ENCODE measurements at regions not wholly inside any gene's neighbourhood (a gene's known extent, or its start where the extent isn't known, plus 50 kb on each side); places are given as distances from the start of the nearest gene placed in this dataset.

DNA sequence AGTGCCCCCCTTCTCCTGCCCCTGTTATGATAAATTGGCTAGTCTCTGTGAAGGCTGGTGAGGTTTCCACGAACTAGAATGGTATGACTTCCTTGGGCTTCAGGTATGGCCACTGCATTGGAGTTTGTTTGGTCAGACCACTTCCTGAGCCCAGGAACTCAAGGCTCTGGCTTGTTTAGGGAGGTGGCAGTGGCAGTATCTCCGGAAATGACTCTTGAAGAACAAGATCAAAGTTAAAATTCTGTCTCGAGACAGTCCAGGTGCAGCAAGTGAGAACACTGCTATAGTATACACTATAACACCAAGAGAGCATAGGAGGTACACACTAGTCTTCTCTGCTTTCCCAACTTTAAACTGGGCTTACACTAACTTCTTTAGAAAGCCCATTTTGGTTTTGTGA lies 309.1 kb downstream of the KLF12 start:
- H3K36me3 ChIP-seq (ENCODE audit: control insufficient read depth in 1 of 2, insufficient read depth in 2 of 2, low read length in 2 of 2): no peaks in the 10 kb centered on the region
- no peaks in the 10 kb centered on the region for H3K79me2 ChIP-seq (ENCODE audit: insufficient read depth, low read length)
- TF ChIP-seq, protein P1, sequence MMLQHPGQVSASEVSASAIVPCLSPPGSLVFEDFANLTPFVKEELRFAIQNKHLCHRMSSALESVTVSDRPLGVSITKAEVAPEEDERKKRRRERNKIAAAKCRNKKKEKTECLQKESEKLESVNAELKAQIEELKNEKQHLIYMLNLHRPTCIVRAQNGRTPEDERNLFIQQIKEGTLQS (IDR thresholded peaks at IDR 0.05): no peak
- TF ChIP-seq EZH2 (IDR thresholded peaks at IDR 0.05) (no peak), SRF (IDR thresholded peaks at IDR 0.05; ENCODE audit: low read depth) (no peak), FOSL1 (IDR thresholded peaks at IDR 0.05; ENCODE audit: low read depth) (no peak), SP1 (IDR thresholded peaks at IDR 0.05; ENCODE audit: low read depth) (no peak), ZNF274 (IDR thresholded peaks at IDR 0.05; ENCODE audit: low read depth, low read length) (no peak), POLR2AphosphoS5 (IDR thresholded peaks at IDR 0.05; ENCODE audit: low read depth, low read length) (no peak), CEBPB (IDR thresholded peaks at IDR 0.05; ENCODE audit: low read depth) (no peak), ELF1 (IDR thresholded peaks at IDR 0.05; ENCODE audit: borderline replicate concordance, low read depth) (no peak), EZH2phosphoT487 (IDR thresholded peaks at IDR 0.05; ENCODE audit: borderline replicate concordance) (no peak), ZFX (IDR thresholded peaks at IDR 0.05) (no peak), POLR2A (IDR thresholded peaks at IDR 0.05; ENCODE audit: borderline replicate concordance, extremely low read depth, insufficient read depth, insufficient read length) (no peak), YY1 (IDR thresholded peaks at IDR 0.05; ENCODE audit: extremely low read depth, insufficient replicate concordance, low read depth, low read length) (no peak), EGR1 (IDR thresholded peaks at IDR 0.05; ENCODE audit: low read depth) (no peak), SIN3A (IDR thresholded peaks at IDR 0.05; ENCODE audit: low read depth) (no peak), JUND (IDR thresholded peaks at IDR 0.05) (no peak)
- TF ChIP-seq, protein P2, sequence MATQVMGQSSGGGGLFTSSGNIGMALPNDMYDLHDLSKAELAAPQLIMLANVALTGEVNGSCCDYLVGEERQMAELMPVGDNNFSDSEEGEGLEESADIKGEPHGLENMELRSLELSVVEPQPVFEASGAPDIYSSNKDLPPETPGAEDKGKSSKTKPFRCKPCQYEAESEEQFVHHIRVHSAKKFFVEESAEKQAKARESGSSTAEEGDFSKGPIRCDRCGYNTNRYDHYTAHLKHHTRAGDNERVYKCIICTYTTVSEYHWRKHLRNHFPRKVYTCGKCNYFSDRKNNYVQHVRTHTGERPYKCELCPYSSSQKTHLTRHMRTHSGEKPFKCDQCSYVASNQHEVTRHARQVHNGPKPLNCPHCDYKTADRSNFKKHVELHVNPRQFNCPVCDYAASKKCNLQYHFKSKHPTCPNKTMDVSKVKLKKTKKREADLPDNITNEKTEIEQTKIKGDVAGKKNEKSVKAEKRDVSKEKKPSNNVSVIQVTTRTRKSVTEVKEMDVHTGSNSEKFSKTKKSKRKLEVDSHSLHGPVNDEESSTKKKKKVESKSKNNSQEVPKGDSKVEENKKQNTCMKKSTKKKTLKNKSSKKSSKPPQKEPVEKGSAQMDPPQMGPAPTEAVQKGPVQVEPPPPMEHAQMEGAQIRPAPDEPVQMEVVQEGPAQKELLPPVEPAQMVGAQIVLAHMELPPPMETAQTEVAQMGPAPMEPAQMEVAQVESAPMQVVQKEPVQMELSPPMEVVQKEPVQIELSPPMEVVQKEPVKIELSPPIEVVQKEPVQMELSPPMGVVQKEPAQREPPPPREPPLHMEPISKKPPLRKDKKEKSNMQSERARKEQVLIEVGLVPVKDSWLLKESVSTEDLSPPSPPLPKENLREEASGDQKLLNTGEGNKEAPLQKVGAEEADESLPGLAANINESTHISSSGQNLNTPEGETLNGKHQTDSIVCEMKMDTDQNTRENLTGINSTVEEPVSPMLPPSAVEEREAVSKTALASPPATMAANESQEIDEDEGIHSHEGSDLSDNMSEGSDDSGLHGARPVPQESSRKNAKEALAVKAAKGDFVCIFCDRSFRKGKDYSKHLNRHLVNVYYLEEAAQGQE (IDR thresholded peaks at IDR 0.05; ENCODE audit: low read depth): no peak
- TF ChIP-seq, protein P3, sequence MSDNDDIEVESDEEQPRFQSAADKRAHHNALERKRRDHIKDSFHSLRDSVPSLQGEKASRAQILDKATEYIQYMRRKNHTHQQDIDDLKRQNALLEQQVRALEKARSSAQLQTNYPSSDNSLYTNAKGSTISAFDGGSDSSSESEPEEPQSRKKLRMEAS (IDR thresholded peaks at IDR 0.05): no peak
- TF ChIP-seq, protein P4, sequence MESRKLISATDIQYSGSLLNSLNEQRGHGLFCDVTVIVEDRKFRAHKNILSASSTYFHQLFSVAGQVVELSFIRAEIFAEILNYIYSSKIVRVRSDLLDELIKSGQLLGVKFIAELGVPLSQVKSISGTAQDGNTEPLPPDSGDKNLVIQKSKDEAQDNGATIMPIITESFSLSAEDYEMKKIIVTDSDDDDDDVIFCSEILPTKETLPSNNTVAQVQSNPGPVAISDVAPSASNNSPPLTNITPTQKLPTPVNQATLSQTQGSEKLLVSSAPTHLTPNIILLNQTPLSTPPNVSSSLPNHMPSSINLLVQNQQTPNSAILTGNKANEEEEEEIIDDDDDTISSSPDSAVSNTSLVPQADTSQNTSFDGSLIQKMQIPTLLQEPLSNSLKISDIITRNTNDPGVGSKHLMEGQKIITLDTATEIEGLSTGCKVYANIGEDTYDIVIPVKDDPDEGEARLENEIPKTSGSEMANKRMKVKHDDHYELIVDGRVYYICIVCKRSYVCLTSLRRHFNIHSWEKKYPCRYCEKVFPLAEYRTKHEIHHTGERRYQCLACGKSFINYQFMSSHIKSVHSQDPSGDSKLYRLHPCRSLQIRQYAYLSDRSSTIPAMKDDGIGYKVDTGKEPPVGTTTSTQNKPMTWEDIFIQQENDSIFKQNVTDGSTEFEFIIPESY (IDR thresholded peaks at IDR 0.05; ENCODE audit: extremely low read depth, insufficient replicate concordance, low read length): no peak
- ChIA-PET POLR2A (no interaction called here), RAD21 (ENCODE audit: low non-redundant PET in 1 of 2, low total read pairs in 2 of 2, uncharacterized antibody in 2 of 2, unreplicated experiment in 2 of 2) (no interaction called here), CTCF (no interaction called here)
- H3K4me1 ChIP-seq (ENCODE audit: control insufficient read depth in 1 of 2, insufficient read depth in 2 of 2, low read length in 2 of 2): no peaks in the 10 kb centered on the region
- no peaks in the 10 kb centered on the region; the same call in 1 of the 2 replicates for H4K20me1 ChIP-seq (ENCODE audit: insufficient read depth)
- H3K9ac ChIP-seq (ENCODE audit: low read length): no peak overlapping the region
- DNase-seq (ENCODE audit: low read depth, low spot score) (no peak), ATAC-seq (no peak)
- H3K27me3 ChIP-seq (ENCODE audit: insufficient read depth, low read length): no peaks in the 10 kb centered on the region
- no peak overlapping the region for H3K4me2 ChIP-seq (ENCODE audit: low read length)
- 0 out of 2 replicates have a peak, but pooled peaks cover 5% of the 10 kb centered on the region for H3K9me2 ChIP-seq (ENCODE audit: insufficient read depth)
- BruUV-seq (replicated peaks): no TSS peak
- H2AFZ ChIP-seq (ENCODE audit: low read depth, low read length, poor library complexity, severe bottlenecking): no peak overlapping the region
- intact Hi-C loops (cut with micrococcal nuclease): no loop called here
- H3K9me3 ChIP-seq (ENCODE audit: control insufficient read depth in 1 of 2, insufficient read depth in 1 of 2, low read depth in 1 of 2, low read length in 2 of 2): no peaks in the 10 kb centered on the region
- H3K27ac ChIP-seq (ENCODE audit: low read depth, low read length): no peak overlapping the region
- H3K4me3 ChIP-seq (replicated peaks in 1 of 2; ENCODE audit: low read depth in 1 of 2, low read length in 2 of 2): no peak overlapping the region

All from HCT116 (cell line).